ENCODE measurements at regions not wholly inside any gene's neighbourhood (a gene's known extent, or its start where the extent isn't known, plus 50 kb on each side); places are given as distances from the start of the nearest gene placed in this dataset.

DNA sequence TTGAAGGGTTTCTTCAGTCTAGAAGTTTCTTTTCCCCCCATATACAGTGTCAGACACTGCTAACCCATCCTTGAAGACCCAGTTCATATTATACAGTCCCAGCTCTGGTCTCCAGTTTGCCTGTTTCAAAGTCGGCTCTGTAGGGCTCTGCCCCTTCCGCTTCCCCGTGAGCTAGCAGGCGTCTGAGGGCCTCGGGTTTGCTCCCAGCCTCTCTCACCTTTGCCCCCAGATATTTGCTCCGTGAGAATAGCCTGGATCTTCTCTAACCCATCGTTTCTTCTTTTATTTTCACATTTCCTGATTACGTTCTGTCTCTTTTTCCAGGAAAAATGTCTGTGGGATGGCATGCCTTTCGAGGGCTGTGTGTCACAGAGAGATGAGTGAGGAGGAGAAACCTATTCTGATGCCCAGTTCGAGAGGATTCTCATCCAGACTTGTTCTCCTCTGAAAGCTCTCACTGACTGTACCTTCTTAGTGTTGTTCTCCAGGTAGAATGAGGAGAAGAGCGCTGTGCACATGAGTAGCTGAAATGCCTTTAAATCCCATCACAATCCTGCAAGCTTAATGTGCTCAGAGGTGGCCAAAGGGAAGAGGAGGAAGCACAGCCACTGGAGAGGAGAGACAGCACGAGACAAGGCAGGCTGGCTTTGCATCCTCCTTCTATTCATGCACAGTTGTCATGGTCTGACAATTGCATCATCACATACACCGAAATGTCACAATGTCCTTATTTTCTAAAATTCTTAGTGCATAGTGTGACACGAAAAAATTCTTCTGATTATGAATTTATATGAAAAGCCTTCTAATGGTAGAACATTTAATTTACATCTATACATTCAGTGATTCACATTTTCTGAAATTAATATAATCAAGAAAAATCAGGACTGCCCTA lies 171.1 kb downstream of the FOXA2 start:
- TF ChIP-seq CTCF (conservative IDR thresholded peaks at IDR 0.05; ENCODE audit: low read length) (no peak), EZH2phosphoT487 (IDR thresholded peaks at IDR 0.05; ENCODE audit: borderline replicate concordance) (no peak)
- H3K4me2 ChIP-seq (ENCODE audit: low read depth, low read length, poor library complexity, severe bottlenecking) = no peak overlapping the region
- H2AFZ ChIP-seq (ENCODE audit: low read length) = no peak overlapping the region
- H3K27me3 ChIP-seq (ENCODE audit: insufficient read depth, low read length, poor library complexity, severe bottlenecking) = no peaks in the 10 kb centered on the region
- no peaks in the 10 kb centered on the region for H3K4me1 ChIP-seq (ENCODE audit: insufficient read depth, low read length, poor library complexity, severe bottlenecking)
- no peaks in the 10 kb centered on the region for H4K20me1 ChIP-seq (ENCODE audit: insufficient read depth, low read length, poor library complexity, severe bottlenecking)
- H3F3A ChIP-seq (ENCODE audit: low read depth) = no peaks in the 10 kb centered on the region
- H3K9me3 ChIP-seq (ENCODE audit: insufficient read depth, low read depth, low read length) = no peaks in the 10 kb centered on the region
- no peaks in the 10 kb centered on the region for H3K36me3 ChIP-seq (ENCODE audit: insufficient read depth, low read length)
- H3K4me3 ChIP-seq (ENCODE audit: low read length, poor library complexity, severe bottlenecking) = no peak overlapping the region
- no peak overlapping the region for H3K9ac ChIP-seq (ENCODE audit: low read depth, low read length, poor library complexity, severe bottlenecking)
- no peaks in the 10 kb centered on the region for H3K9me2 ChIP-seq (replicated peaks; ENCODE audit: low read depth, low read length)
- H3K79me2 ChIP-seq (ENCODE audit: insufficient read depth, low read length) = no peaks in the 10 kb centered on the region

GRCh38 chr20:22411627-22412450 lies 172.5 kb downstream of the FOXA2 start:
- no peak for TF ChIP-seq EZH2phosphoT487 (IDR thresholded peaks at IDR 0.05; ENCODE audit: borderline replicate concordance)
- TF ChIP-seq CTCF (conservative IDR thresholded peaks at IDR 0.05; ENCODE audit: low read length) = no peak
- Histone ChIP-seq H2AFZ (ENCODE audit: low read length) (no peak overlapping the region), H3K9me2 (replicated peaks; ENCODE audit: low read depth, low read length) (no peaks in the 10 kb centered on the region)

GRCh38 chr20:22411286-22411626 lies 173.1 kb downstream of the FOXA2 start:
- no peak for TF ChIP-seq EZH2phosphoT487 (IDR thresholded peaks at IDR 0.05; ENCODE audit: borderline replicate concordance)
- no peak for TF ChIP-seq CTCF (conservative IDR thresholded peaks at IDR 0.05; ENCODE audit: low read length)
- Histone ChIP-seq H3K4me2 (ENCODE audit: low read depth, low read length, poor library complexity, severe bottlenecking) (no peak overlapping the region), H3K4me1 (ENCODE audit: insufficient read depth, low read length, poor library complexity, severe bottlenecking) (no peaks in the 10 kb centered on the region), H3K9me3 (ENCODE audit: insufficient read depth, low read depth, low read length) (no peaks in the 10 kb centered on the region), H4K20me1 (ENCODE audit: insufficient read depth, low read length, poor library complexity, severe bottlenecking) (no peaks in the 10 kb centered on the region), H3K9me2 (replicated peaks; ENCODE audit: low read depth, low read length) (no peaks in the 10 kb centered on the region), H3K4me3 (ENCODE audit: low read length, poor library complexity, severe bottlenecking) (no peak overlapping the region), H3K27me3 (ENCODE audit: insufficient read depth, low read length, poor library complexity, severe bottlenecking) (no peaks in the 10 kb centered on the region), H3K79me2 (ENCODE audit: insufficient read depth, low read length) (no peaks in the 10 kb centered on the region), H3K36me3 (ENCODE audit: insufficient read depth, low read length) (no peaks in the 10 kb centered on the region), H3F3A (ENCODE audit: low read depth) (no peaks in the 10 kb centered on the region), H2AFZ (ENCODE audit: low read length) (no peak overlapping the region), H3K9ac (ENCODE audit: low read depth, low read length, poor library complexity, severe bottlenecking) (no peak overlapping the region)

More at GRCh38 chr20:22411627-22412450, 172.5 kb downstream of the FOXA2 start:
- Histone ChIP-seq H3K27me3 (ENCODE audit: insufficient read depth, low read length, poor library complexity, severe bottlenecking) (no peaks in the 10 kb centered on the region), H3K79me2 (ENCODE audit: insufficient read depth, low read length) (no peaks in the 10 kb centered on the region), H3K4me3 (ENCODE audit: low read length, poor library complexity, severe bottlenecking) (no peak overlapping the region), H3K36me3 (ENCODE audit: insufficient read depth, low read length) (no peaks in the 10 kb centered on the region), H3K9me3 (ENCODE audit: insufficient read depth, low read depth, low read length) (no peaks in the 10 kb centered on the region), H3K4me1 (ENCODE audit: insufficient read depth, low read length, poor library complexity, severe bottlenecking) (no peaks in the 10 kb centered on the region), H3K4me2 (ENCODE audit: low read depth, low read length, poor library complexity, severe bottlenecking) (no peak overlapping the region), H3F3A (ENCODE audit: low read depth) (no peaks in the 10 kb centered on the region), H4K20me1 (ENCODE audit: insufficient read depth, low read length, poor library complexity, severe bottlenecking) (no peaks in the 10 kb centered on the region), H3K9ac (ENCODE audit: low read depth, low read length, poor library complexity, severe bottlenecking) (no peak overlapping the region)

All from Loucy (cell line).